Kidney capillary endothelial cell (primary cell): ENCODE measurements at regions not wholly inside any gene's neighbourhood (a gene's known extent, or its start where the extent isn't known, plus 50 kb on each side); places are given as distances from the start of the nearest gene placed in this dataset.
A peak's percentile ranks its signal among the peaks of the same experiment; 100 is the strongest.

ENCODE experiments used
- DNase-seq: peaks from one replicate; pipeline ENCODE4 v3.0.0-alpha.2; 2018; ENCODE audit warnings: low spot score

DNA sequence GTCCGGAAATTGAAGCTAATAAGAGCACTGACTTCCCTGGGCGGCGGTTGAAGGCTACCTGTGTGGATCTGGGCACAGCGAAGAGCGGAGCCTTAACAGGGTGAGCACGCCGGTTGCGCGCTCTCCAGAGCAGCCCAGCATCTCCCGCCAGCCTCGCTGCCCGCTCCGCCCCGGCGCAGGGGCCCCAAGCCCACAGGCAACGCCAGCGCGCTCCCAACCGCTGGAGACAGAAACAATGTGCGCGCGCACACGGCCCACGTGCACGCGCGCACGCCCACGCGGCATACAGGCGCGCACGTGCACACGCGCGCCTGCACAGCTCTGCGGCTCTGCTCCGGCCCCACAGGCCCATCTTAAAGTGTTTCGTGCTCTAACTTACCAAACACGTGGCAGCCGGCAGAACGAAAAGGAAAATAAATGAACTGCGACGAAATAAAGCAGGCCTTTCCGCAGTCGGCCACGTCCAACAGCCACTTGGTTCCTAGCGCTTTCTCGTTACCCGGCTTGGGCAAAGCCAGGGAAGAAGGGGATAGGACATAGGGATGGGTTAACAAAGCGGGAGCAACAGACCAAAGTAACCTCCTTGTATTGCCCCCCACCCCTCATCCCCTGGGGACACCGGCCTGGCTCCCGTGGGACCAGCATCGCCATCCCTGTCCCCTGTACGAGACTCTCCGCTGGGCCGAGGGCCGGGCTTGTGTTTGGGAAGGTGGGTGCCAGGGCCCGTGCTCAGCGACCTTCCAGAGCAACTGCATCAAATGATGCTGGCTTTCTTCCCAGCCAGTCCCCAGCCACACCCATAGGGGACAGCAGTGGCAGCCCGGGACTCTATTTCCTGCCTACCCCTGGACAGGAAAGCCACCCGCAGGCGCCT is 203.7 kb downstream of the ABHD5 start:
- DNase-seq = peak; percentile 67

DNA sequence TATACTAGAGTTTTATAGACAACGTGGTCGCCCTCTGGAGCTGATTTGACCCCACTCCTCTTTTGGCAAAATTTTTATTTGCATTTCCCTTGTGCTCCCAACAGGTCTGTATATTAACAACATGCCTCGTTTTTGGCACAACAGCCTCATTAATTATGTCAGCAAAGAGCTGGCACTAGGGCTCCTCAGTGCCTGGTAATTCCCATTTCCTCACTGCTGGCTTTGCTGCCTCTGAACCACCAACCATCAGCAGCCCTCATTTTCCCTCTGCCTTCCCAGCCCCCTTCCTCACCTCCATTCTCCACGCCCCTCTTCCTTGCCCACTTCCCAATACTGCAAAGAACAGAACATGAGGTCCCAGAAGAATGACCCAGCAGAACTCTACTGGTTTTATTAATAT is 204.8 kb downstream of the ABHD5 start:
- no peak for DNase-seq

DNA sequence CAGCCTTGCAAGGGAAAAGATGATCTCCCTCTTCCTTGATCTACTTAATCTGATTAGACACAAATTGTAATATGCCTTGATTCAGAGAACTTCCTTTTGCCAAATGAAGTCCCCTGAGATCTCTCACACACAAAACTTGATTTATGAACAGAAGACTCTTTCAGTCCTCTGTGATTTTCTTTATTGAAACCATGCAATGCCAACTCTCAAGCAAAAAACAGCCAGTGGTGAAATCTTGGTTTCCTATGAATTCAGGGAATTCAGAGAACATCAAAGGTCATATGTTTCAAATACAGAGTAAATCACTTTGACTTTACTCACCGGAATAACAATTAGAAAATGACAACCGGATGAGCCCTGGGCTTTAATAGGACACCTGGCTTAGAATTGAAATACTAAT is 211.7 kb downstream of the ABHD5 start:
- no peak for DNase-seq

DNA sequence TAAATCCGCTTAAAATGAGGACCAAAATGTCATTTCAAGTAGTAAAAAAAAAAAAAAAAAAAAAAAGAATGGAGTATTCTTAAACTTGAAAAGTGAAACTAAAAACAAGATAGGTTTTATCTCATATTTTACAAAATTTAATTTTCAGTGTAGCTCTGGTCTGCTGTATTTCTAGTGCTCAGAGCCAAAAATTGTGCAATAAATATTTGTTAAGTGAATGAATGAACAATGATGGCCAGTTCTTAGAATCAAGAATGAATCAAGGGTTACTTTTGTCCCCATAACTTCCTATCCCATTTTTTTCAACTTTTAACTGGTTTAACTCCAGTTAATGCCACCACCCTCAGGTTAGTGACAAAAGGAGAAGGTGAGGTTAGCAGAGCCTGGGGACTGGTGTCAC is 214.4 kb downstream of the ABHD5 start:
- no peak for DNase-seq

DNA sequence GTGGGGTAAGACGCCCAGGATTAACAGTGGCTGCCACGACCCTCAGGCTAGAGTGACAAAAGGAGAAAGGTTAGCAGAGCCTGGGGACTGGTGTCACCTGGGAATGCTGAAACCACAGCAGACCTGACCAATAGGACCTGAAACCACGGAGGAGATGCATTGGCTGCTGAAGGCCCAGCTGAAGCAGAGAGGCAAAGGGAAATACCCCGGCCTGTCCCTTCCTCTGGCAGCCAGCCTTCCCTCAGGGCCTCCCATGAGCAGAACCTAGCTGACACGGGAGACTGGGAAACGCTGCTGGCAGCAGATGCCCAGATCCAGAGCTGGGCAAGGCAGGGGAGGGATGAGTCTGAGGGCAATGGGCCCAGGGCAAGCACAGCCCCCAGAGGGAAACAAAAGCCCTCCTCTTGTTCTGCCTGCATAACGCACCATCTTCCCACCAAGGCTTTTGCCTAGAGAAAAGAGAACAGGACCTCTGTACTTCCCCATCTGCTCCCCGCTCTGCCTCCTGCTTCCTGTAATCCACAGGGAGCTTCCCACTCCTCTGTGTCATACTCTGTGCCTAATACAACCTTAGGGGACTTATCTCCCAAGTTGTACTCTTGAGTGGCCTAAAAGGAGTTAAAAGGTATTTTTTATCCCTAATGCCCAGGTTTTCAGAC is 216.2 kb downstream of the ABHD5 start:
- DNase-seq = no peak

DNA sequence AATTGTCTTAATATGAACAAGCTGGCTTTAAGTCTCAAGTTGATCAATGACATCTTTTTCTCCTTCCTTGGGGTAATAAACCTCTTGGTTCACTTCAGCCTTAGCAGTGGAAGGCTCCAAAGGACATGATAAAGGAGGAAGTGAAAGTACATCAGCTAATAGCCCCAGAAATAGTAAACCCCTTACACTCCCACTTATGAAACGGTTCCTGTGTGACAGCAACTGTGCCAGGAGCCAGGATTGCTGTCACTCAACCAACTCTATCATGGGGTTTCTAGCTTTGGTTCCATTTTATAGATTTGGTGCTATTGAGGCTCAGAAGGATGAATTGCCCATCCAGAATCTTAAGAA is 216.7 kb downstream of the ABHD5 start:
- no peak for DNase-seq

DNA sequence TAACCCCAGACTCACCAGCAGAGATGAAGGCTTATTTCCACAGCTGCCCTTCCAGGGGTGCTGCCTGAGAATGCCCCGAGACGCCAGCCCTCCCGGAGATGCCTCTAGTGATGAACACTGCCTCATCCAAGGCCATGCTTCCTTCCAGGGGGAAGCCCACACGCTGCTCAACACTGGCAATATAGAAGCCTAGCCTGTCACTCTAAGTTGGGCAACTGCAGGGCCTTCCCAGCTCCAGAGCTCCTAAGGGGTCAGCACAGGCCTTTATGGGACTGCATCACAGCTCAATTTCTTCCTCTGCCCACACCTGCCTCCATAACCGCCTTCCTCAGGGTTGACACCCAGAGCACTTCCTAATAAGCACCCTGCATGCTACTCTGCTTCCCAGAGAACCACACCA is 217.7 kb downstream of the ABHD5 start:
- DNase-seq = no peak

DNA sequence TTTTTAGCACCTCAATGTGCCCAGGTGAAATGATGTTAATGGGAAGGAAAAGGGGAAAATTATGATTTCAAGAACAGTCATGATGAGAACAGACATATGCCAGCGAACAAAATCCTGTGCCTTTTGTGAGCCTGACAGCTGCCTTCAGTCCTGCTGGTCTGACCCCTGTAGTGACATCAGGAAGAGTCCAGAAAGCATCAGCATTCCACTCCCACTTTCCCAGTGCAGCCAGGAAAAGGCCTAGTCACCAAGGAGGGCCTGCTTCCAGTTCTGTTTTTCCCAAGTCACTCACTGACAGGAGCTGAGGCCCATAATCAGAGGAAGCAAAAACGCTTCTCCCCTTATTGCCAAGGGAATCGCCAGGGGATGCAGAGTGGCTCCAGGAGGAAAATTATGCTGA is 218.4 kb downstream of the ABHD5 start:
- no peak for DNase-seq

DNA sequence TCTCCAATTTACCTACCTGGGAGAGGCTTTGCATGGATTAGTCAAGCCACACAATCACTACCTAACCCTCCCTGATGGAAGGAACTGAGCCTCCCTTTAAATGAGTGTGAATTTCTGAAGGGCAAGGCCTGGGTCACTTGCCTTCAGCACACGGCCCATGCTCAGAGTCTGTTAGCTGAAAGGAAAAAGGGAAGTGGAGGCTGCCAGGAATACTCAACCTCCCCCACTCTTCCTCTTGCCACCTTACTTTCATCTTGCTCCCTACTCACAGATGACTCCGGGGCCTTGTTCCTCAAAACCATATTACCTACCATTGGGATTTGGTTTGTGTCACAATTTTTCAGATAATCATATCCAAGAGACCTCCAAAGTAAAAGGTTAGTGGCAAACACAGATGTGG is 220.0 kb downstream of the ABHD5 start:
- DNase-seq = no peak

DNA sequence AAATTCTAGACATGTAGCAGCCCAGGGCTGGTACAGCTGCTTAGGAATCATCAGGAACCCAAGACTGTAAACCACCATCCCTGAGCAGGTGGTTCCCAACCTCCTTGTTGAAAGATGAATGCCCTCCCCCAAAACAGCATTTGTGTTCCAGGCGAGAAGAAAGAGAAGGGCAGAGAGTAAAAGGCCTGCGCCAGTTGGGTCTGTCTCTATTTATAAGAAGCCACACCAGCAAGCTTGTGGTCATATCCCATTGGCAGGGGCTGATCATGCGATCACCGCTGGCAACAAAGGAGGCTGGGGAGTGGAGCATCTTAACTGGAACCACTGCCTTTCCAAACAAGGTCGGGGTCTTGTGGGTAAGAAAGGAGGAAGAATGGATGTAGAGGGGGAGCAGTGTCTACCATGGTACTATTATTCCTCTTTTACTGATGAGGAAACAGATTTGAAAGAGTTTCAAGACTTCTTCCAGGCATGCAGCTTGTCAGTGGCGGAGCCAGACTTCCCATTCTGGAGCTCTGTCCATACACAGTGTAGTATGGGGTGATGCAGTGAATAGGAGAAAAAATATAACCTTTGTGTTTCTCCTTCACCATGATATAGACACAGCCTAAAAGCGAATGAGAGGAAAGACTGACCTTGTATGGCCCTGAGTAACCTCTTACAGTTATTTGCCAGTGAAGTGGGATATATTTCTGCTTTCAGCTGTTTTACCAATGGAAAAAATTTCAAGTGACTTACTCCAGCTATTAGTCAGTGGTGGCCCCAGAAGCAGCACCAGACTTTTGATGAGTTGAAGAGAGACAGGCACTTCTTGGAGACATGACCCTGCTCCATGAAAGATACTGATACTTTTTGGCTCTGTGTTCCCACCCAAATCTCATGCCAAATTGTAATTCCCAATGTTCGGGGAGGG is 222.6 kb downstream of the ABHD5 start:
- no peak for DNase-seq

DNA sequence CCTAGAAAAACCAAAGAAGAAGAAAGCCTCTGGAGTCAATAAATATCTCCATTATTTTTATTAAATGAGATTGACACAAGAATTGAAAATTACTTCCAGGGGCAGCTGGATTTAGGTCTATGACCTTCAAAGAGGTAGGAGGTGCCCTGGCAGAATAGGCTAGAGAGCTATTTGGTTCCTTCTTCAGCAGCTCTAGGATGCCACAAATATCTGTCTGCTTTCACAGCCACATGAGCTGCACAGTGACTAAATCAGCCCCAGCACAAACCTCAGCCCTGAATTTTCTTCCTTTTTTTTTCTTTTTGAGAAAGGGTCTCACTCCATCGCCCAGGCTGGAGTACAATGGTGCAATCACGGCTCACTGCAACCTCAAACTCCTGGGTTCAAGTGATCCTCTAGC is 223.5 kb downstream of the ABHD5 start:
- DNase-seq = no peak

DNA sequence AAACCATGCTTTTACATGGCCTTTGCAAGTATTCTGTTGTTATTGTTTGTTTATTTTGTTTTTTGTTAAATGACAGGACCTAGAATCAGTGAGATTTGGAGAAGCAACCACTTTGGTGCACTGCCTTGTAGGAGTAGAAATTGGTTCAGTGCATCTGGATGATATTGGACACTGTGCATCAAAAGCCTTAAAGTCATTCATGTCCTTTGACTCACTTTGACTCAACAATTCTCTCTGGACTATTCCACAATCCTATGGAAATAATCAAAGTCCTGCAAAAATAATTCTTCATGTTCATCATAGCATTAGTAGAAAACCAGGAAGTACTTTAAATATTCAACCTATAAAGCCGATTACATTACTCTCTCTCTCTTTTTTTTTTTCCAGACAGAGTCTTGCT is 224.8 kb downstream of the ABHD5 start:
- DNase-seq = no peak

DNA sequence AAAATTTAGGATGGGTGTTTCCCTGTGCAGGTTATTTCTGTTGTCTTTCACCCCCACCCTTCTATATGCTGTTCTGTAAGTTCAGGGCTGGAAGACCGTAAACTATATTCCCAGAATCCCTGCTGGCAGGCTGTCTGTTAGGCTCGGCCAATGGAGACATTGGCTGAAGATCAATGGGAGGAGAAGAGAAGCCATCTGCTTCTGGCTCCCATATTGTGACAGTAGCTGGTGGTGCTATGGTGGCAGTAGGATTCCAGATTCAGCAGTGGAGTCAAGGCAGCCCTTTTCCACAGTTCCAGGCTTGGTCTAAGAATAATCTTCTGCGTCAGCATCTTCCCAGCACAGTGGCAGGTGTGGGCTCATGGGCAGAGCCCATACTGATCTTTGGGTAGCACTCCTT is 226.6 kb downstream of the ABHD5 start:
- DNase-seq = no peak

DNA sequence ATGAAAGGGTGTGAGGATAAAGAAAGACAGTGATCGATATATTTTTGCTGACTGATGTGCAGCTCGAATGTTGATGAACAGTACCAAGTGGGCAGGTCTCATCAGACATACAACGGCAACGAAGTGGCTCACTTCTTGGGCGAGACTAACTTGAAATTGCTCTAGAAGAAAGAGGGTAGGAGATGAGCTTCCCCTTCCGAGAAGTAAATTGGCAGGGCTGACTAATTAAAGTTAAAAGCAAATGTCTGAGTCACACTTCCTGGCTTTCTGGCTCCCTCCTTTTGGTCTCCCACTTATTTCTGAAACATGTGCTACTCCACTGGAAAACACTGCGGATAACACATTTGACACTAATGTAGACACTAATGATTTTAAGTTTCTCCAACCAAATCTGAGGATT is 228.3 kb downstream of the ABHD5 start:
- DNase-seq = peak; percentile 4

DNA sequence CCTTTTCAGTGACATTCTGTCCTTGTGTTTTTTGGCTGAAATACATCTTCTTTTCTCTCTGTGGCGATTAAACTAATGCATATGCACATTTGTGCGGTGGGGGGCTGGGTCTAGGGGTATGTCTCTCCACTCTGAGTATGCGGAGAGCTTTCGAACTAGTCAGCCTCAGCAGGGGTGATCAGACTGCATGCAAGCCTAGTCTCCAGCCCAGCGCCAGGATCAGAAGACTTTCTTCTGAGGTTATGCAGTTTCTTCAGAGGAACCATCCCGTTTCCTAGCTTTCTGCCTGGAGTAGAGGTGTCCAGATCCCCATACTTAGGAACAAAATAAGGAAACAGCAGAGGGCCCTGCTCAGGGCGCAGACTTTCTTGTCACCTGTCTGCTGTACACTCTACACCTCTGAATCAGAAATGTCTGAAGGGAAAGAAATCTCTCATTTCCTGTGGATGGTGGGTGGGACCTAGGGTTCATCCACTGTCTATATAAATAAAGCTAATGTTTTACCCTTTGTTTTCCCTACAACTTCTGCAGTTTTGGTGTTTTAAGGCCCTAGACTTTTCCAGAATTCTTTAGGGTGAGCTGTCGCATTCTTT is 230.4 kb downstream of the ABHD5 start:
- no peak for DNase-seq

DNA sequence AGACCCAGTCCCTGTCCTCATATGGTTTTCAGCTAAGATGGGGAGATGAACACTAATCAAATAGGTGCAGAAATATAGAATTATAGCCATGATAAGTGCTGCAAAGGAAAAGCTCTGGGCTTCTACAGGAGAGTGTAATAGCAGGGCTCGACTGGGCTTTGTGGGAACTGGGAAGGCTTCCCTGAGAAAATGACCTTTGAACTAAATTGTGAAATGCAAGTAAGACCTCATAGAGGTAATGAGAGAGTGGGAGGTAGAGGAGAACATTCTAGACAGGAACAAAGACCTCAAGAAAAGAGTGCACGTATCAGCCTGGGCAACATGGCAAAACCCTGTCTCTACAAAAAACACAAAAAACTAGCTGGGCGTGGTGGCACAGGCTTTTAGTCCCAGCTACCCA is 231.6 kb downstream of the ABHD5 start:
- no peak for DNase-seq

DNA sequence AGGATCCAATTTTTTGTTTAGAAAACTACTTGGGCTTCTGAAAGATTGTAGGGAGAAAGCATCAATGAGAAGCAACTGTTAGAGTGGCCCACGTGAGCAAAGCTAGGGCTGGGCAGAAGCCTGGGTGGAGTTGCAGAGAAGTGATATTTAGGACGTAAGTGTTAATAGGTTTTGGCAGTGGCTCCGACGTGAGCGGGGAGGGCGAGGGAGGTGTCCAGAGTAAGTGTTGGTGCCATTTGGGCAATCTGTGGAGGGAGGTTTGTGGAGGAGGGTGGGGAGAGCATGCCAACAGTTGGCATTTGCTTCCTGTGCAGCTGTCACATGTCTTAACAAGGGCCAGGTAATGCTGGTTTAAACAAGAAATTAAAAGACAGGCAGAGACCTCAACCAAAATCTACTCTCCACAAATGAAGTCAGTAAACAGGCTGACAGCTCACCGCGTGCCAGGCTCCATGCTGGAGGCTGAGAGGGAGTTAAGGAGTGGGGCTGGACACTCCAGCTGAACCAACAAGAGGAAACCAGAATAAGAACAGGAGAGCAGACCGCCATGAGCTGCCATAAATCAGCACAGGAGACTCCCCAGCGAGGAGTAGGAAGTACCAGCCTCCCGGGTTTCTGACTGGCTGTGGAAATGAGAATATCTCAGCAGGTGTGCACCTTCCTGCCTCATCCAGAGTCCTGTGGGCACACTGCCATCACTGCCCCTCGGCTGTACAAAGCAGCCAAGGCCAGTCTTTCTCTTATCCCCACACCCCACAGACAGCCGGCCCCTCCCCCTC is 232.6 kb downstream of the ABHD5 start:
- no peak for DNase-seq

DNA sequence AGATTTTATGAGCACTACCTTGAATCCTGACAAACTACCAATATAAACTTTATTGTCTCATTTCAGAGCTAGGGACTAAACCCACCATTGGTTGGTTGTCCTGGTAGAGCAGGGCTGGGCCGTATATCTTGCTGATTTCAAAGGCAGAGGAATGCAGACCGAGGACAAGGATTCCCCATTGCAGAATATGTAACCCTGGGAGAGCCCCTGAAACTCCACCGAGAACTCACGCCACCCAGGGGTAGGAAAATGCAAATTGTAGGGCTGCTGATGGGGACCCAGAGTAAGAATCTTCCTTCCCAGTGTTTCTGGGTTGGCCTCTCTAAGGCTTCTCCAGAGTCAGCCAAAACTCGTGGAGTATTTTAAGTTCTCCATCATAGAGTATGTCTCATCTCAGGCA is 235.3 kb downstream of the ABHD5 start:
- no peak for DNase-seq

DNA sequence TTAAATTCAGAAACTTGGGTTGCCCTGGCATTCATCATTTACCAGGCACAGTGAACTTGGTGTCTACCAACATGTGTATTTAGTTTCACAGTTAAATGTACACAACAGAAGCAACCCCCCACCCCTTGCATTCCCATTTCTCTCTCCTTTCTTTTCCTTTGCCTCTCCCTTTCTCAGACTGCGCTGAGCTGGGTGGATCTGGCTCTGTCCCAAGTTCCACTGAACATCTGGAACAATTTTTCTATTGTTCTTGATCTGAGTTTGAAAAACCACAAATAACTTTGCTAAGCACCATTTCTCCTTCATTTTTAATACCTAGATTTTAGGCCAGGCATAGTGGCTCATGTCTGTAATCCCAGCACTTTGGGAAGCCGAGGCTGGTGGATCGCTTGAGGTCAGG is 242.2 kb downstream of the ABHD5 start:
- no peak for DNase-seq

DNA sequence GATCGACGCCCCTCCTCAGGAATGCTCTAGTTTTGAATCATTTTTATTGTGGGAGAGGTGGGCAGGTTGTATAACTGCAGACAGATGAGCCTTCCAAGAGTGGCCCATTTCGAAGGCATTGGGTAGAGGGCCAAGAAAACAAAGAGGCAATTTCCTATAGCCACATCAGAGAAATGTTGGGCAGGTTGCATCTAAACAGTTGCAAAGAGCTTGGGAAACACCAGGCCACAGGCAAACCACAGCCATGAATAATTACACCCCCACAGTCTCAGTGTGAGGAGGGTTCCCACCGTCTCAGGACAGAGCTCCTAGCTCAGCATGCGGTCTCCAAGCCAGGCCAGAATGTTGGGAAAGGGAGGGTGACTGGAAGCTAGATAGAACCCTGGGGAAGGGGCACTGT is 257.3 kb downstream of the ABHD5 start:
- DNase-seq = no peak

DNA sequence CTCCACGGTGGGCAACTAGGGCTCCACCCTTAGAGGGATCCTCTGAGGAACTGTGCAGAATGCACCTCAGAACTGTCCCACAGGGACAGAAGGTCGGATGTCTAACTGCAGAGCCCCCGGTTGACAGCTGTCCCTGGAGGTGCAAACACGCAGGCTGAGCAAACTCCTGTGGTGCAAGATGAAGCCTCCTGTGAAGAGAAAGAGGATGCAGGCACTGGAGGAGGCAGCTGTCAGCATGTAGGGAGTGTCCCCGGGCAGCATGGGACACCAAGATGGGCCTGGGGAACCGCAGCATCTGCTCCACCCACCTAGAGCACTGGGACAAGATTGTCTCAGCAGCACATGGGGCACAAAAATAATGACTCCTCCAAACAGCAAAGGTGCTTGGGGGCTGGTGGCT is 258.9 kb downstream of the ABHD5 start:
- DNase-seq = no peak

DNA sequence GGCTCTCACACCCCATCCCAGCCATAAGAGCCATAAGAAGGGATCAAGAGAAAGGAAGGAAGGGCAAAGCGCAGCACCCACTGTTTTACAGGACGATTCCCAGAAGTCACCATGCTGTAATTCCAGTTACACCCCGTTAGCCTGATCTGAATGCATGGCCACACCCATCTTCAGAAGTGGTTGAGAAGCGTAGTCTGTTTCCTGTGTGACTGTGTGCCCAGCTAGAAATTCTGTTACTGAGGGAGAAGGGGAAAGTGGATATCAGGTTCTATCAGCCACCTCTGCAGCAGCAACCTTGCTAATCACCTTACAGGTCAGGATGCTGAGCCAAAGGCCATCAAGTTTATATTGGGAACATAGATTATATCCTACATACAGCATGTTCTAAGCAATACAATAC is 260.0 kb downstream of the ABHD5 start:
- DNase-seq = no peak
